ENCODE measurements at regions not wholly inside any gene's neighbourhood (a gene's known extent, or its start where the extent isn't known, plus 50 kb on each side); places are given as distances from the start of the nearest gene placed in this dataset.

GRCh38 chr5:82817897-82818676 is 259.1 kb downstream of the TMEM167A start:
- no peak overlapping the region for H3K27ac ChIP-seq (ENCODE audit: low read depth, low read length)
- no peak overlapping the region for H2AFZ ChIP-seq (ENCODE audit: low read length)
- H3K4me2 ChIP-seq (ENCODE audit: insufficient read depth, low read length) = no peak overlapping the region
- no peak for DNase-seq (ENCODE audit: insufficient read length, low spot score, missing footprints)
- H3K79me2 ChIP-seq (ENCODE audit: insufficient read depth, low read length) = no peaks in the 10 kb centered on the region
- H4K20me1 ChIP-seq (ENCODE audit: insufficient read depth, low read length) = no peaks in the 10 kb centered on the region
- TF ChIP-seq, protein P1, sequence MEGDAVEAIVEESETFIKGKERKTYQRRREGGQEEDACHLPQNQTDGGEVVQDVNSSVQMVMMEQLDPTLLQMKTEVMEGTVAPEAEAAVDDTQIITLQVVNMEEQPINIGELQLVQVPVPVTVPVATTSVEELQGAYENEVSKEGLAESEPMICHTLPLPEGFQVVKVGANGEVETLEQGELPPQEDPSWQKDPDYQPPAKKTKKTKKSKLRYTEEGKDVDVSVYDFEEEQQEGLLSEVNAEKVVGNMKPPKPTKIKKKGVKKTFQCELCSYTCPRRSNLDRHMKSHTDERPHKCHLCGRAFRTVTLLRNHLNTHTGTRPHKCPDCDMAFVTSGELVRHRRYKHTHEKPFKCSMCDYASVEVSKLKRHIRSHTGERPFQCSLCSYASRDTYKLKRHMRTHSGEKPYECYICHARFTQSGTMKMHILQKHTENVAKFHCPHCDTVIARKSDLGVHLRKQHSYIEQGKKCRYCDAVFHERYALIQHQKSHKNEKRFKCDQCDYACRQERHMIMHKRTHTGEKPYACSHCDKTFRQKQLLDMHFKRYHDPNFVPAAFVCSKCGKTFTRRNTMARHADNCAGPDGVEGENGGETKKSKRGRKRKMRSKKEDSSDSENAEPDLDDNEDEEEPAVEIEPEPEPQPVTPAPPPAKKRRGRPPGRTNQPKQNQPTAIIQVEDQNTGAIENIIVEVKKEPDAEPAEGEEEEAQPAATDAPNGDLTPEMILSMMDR (IDR thresholded peaks at IDR 0.05; ENCODE audit: extremely low read depth, low read depth, low read length) = no peak
- H3K27me3 ChIP-seq (ENCODE audit: insufficient read depth, low read length) = peaks cover 2% of the 10 kb centered on the region
- no peak overlapping the region for H3K4me3 ChIP-seq (ENCODE audit: insufficient read depth, low read length)
- H3K9me3 ChIP-seq (ENCODE audit: low read depth, low read length) = no peaks in the 10 kb centered on the region
- H3K36me3 ChIP-seq (ENCODE audit: insufficient read depth, low read length) = no peaks in the 10 kb centered on the region
- peaks cover 3% of the 10 kb centered on the region for H3K4me1 ChIP-seq (ENCODE audit: insufficient read depth, low read length)

- Histone ChIP-seq H3K79me2 (ENCODE audit: insufficient read depth, low read length) (no peaks in the 10 kb centered on the region), H3K4me2 (ENCODE audit: insufficient read depth, low read length) (no peak overlapping the region), H3K9me3 (ENCODE audit: low read depth, low read length) (no peaks in the 10 kb centered on the region), H3K4me1 (ENCODE audit: insufficient read depth, low read length) (peaks cover under 1% of the 10 kb centered on the region), H4K20me1 (ENCODE audit: insufficient read depth, low read length) (no peaks in the 10 kb centered on the region), H3K27ac (ENCODE audit: low read depth, low read length) (no peak overlapping the region), H2AFZ (ENCODE audit: low read length) (no peak overlapping the region), H3K4me3 (ENCODE audit: insufficient read depth, low read length) (no peak overlapping the region), H3K27me3 (ENCODE audit: insufficient read depth, low read length) (peaks cover 2% of the 10 kb centered on the region), H3K36me3 (ENCODE audit: insufficient read depth, low read length) (no peaks in the 10 kb centered on the region)
- TF ChIP-seq, protein P1 (IDR thresholded peaks at IDR 0.05; ENCODE audit: extremely low read depth, low read depth, low read length) = no peak
- DNase-seq (ENCODE audit: insufficient read length, low spot score, missing footprints) = no peak
These were observed 260.3 kb downstream of the TMEM167A start for GRCh38 chr5:82816926-82817325.

DNA sequence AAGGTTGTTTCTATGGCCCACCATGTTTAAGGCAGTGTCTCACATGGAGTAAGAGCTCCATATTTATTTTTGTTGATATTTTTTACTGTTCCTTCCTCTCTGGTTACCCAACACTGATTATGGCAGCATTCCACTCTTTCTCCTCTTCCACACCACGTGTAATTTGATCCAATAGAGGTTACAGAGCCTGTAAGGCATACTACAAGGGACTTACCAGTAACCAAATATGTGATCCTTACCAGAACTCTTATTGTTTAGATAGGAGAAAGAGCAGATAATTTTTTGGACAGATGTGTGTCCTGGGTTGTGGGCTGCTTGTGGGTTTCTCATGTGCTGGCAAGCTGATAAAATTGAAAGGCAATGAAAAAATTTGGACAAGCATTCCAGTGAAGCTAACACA is 261.3 kb downstream of the TMEM167A start:
- no peak for DNase-seq (ENCODE audit: insufficient read length, low spot score, missing footprints)
- H4K20me1 ChIP-seq (ENCODE audit: insufficient read depth, low read length) = no peaks in the 10 kb centered on the region
- H3K27me3 ChIP-seq (ENCODE audit: insufficient read depth, low read length) = peaks cover 2% of the 10 kb centered on the region
- H3K4me3 ChIP-seq (ENCODE audit: insufficient read depth, low read length) = no peak overlapping the region
- no peaks in the 10 kb centered on the region for H3K9me3 ChIP-seq (ENCODE audit: low read depth, low read length)
- H3K79me2 ChIP-seq (ENCODE audit: insufficient read depth, low read length) = no peaks in the 10 kb centered on the region
- H3K27ac ChIP-seq (ENCODE audit: low read depth, low read length) = no peak overlapping the region
- no peak overlapping the region for H3K4me2 ChIP-seq (ENCODE audit: insufficient read depth, low read length)
- no peak overlapping the region for H2AFZ ChIP-seq (ENCODE audit: low read length)
- TF ChIP-seq, protein P1 (IDR thresholded peaks at IDR 0.05; ENCODE audit: extremely low read depth, low read depth, low read length) = no peak
- H3K36me3 ChIP-seq (ENCODE audit: insufficient read depth, low read length) = no peaks in the 10 kb centered on the region
- H3K4me1 ChIP-seq (ENCODE audit: insufficient read depth, low read length) = no peaks in the 10 kb centered on the region

GRCh38 chr5:82813861-82814260 is 263.3 kb downstream of the TMEM167A start:
- Histone ChIP-seq H3K4me1 (ENCODE audit: insufficient read depth, low read length) (no peaks in the 10 kb centered on the region), H3K79me2 (ENCODE audit: insufficient read depth, low read length) (no peaks in the 10 kb centered on the region), H3K27me3 (ENCODE audit: insufficient read depth, low read length) (peaks cover 2% of the 10 kb centered on the region), H3K27ac (ENCODE audit: low read depth, low read length) (no peak overlapping the region), H3K36me3 (ENCODE audit: insufficient read depth, low read length) (no peaks in the 10 kb centered on the region), H3K4me2 (ENCODE audit: insufficient read depth, low read length) (no peak overlapping the region), H3K4me3 (ENCODE audit: insufficient read depth, low read length) (no peak overlapping the region), H2AFZ (ENCODE audit: low read length) (no peak overlapping the region), H4K20me1 (ENCODE audit: insufficient read depth, low read length) (no peaks in the 10 kb centered on the region), H3K9me3 (ENCODE audit: low read depth, low read length) (no peaks in the 10 kb centered on the region)
- no peak for DNase-seq (ENCODE audit: insufficient read length, low spot score, missing footprints)
- TF ChIP-seq, protein P1 (IDR thresholded peaks at IDR 0.05; ENCODE audit: extremely low read depth, low read depth, low read length) = no peak
